ENCODE measurements at regions not wholly inside any gene's neighbourhood (a gene's known extent, or its start where the extent isn't known, plus 50 kb on each side); places are given as distances from the start of the nearest gene placed in this dataset.

DNA sequence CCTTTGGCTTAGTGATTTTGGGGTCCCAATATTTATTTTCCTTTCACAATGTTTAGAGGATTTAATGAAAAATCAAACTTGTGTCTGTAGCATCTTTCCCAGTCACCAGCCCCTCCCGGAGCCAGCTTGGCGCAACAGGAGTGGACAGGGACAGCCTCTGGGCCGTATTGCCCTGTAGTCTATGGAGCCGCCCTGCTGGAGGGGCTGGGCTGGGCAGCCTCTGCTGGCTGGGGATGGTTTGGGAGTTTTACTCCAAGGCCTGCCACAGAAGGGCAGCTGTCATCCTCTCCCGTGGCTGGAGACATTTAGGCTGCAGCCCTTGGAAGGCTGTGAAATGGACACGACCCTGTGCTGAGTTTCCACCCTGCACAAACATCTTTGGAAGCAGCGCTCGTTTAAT, 89.4 kb upstream of the RGMA start:
- DNase-seq (no peak), ATAC-seq (no peak)
- Mint-ChIP-seq H3K9me3 (peaks cover 0 to 8% (median 0%) of the 10 kb centered on the region in 9 donors), H3K36me3 (peaks cover 0 to 5% (median 3%) of the 10 kb centered on the region in 3 donors), H3K4me1 (peaks cover 0 to 3% (median under 1%) of the 10 kb centered on the region in 4 donors), H3K27ac (no peak overlapping the region), H3K27me3 (peaks cover 7 to 23% (median 14%) of the 10 kb centered on the region in 5 donors), H3K4me3 (no peak overlapping the region)
- POLR2A ChIA-PET, result interaction anchor here (0.7 kb wide), 1 partner anchor 27 kb away, joined by 5 read pairs; no protein-coding TSS in a partner anchor

DNA sequence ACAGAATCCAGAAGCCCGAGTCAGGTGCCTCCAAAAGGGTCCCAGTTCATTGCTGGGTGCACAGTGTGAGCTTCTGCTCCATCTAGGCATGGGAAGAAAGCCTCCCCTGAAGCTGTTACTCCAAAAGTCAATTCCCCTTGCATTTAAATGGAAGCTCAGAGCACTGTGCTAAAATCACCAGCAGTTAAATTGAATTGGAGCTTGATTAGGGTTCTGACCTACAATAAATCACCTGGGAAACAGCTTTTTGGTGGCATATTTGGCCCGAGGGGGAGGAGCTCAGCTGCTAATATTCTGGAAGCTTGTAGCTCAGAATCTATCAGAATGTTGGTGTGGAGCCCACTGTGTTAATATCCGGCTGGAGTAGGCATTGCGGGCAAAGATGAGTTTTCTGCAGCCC, 87.1 kb upstream of the RGMA start:
- Mint-ChIP-seq H3K27ac (no peak overlapping the region), H3K4me1 (peaks cover 0 to 3% (median under 1%) of the 10 kb centered on the region in 4 donors), H3K36me3 (peaks cover 0 to 15% (median 3%) of the 10 kb centered on the region in 3 donors), H3K9me3 (peaks cover 0 to 22% (median 3%) of the 10 kb centered on the region in 9 donors), H3K27me3 (peaks cover 12 to 33% (median 25%) of the 10 kb centered on the region in 5 donors), H3K4me3 (no peak overlapping the region)
- ATAC-seq, result no peak
- no peak for DNase-seq
- POLR2A ChIA-PET, result no interaction called here

DNA sequence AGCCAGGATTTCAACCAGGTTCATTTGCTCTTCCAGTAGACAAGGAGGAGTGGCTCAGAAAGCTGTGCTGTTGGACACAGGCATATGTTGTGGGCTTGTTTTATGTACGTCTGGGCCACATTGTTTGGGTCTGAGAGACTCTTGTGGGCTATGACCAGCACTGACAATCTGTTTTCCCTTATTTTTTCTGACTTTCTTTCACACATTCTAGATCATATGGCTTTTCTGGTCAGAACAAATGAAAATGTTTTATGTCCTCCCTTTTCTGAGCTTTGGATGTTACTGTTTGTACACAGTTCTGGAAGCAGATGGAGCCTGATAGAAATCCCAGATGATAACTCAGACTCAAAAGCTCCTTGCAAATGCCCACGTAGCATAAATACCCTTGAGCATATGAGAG, 85.8 kb upstream of the RGMA start:
- H3K27me3 Mint-ChIP-seq, result peaks cover 16 to 40% (median 33%) of the 10 kb centered on the region in 5 donors
- H3K36me3 Mint-ChIP-seq, result peaks cover 0 to 20% (median 3%) of the 10 kb centered on the region in 3 donors
- no peak overlapping the region for H3K27ac Mint-ChIP-seq
- H3K4me1 Mint-ChIP-seq, result peaks cover 0 to 3% (median under 1%) of the 10 kb centered on the region in 4 donors
- ATAC-seq (no peak), DNase-seq (no peak)
- POLR2A ChIA-PET, result no interaction called here
- peaks cover 0 to 22% (median 3%) of the 10 kb centered on the region in 9 donors for H3K9me3 Mint-ChIP-seq
- H3K4me3 Mint-ChIP-seq, result no peak overlapping the region

DNA sequence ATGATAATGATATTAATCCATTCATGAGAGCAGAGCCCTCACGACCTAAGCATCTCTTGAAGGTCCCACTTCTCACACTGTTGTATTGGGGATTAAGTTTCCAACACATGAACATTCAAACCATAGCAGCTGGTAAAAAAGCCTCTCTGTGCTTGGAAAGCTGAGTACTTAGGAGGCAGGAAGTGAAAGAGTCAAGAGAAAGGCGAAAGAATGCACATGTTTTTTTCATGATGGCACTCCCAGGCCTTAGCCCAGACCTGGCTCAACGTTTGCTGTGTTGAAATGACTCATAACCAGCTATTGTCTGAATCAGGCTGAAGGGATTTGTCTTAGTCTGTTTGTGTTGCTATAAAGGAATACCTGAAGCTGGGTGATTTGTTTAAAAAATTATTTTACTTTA, 84.4 kb upstream of the RGMA start:
- POLR2A ChIA-PET, result no interaction called here
- Mint-ChIP-seq H3K4me1 (no peaks in the 10 kb centered on the region), H3K27ac (no peak overlapping the region), H3K36me3 (peaks cover 0 to 20% (median 3%) of the 10 kb centered on the region in 3 donors), H3K27me3 (peaks cover 24 to 47% (median 34%) of the 10 kb centered on the region in 5 donors), H3K9me3 (peaks cover 0 to 22% (median 3%) of the 10 kb centered on the region in 9 donors), H3K4me3 (no peak overlapping the region)
- DNase-seq (no peak), ATAC-seq (no peak)

DNA sequence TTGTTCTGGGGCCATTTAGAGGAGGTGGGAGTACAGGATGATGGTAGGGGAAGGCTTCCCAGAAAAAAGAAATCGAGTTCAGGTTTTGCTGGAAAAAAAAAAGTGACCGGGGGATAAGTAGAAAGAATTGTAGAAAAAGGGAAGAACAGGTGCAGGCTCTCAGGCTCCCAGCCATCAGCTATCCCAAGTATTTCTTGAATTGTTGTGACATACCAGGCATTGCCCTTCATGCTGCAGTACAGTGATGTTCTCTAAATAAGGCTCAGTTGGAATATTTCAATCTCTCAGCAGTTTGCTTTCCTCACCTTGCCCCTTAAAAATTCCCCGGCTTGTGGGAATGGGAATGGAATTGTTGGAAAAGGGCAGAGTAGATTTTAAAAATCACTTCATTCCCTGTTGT, 82.5 kb upstream of the RGMA start:
- DNase-seq, result no peak

DNA sequence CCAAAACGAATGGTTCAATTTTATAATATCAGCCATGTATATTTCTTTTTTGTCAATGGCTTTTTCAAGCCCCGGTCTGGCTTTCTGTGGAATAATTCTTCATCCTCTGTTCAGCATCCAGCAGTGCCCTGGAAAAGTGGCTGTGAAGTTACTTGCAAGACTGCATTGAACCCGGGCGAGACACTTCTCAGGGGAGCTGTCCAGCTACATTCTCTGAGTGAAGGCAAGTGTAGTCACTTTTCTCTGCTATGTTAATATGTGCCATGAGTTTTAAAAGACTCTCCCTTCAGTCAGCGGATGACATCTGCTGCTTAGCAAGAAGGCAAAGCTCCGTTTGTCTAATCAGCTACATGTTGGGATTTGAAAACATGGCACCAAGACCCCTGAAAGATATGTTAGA, 81.3 kb upstream of the RGMA start:
- peaks cover 29 to 44% (median 38%) of the 10 kb centered on the region in 5 donors for H3K27me3 Mint-ChIP-seq
- no peak overlapping the region for H3K27ac Mint-ChIP-seq
- ATAC-seq (no peak), DNase-seq (no peak)
- POLR2A ChIA-PET, result no interaction called here
- H3K4me3 Mint-ChIP-seq, result no peak overlapping the region
- peaks cover 0 to 22% (median 3%) of the 10 kb centered on the region in 9 donors for H3K9me3 Mint-ChIP-seq
- peaks cover 0 to 9% (median 3%) of the 10 kb centered on the region in 4 donors for H3K4me1 Mint-ChIP-seq
- peaks cover 0 to 15% (median 3%) of the 10 kb centered on the region in 3 donors for H3K36me3 Mint-ChIP-seq

More for the DNA sequence above, 82.5 kb upstream of the RGMA start:
- no peak overlapping the region for H3K4me3 Mint-ChIP-seq
- H3K36me3 Mint-ChIP-seq, result peaks cover 0 to 20% (median 3%) of the 10 kb centered on the region in 3 donors
- POLR2A ChIA-PET, result no interaction called here
- ATAC-seq, result no peak
- peaks cover 27 to 52% (median 43%) of the 10 kb centered on the region in 5 donors for H3K27me3 Mint-ChIP-seq
- peaks cover 0 to 22% (median 3%) of the 10 kb centered on the region in 9 donors for H3K9me3 Mint-ChIP-seq
- H3K27ac Mint-ChIP-seq, result no peak overlapping the region
- peaks cover 0 to 8% (median 3%) of the 10 kb centered on the region in 4 donors for H3K4me1 Mint-ChIP-seq

DNA sequence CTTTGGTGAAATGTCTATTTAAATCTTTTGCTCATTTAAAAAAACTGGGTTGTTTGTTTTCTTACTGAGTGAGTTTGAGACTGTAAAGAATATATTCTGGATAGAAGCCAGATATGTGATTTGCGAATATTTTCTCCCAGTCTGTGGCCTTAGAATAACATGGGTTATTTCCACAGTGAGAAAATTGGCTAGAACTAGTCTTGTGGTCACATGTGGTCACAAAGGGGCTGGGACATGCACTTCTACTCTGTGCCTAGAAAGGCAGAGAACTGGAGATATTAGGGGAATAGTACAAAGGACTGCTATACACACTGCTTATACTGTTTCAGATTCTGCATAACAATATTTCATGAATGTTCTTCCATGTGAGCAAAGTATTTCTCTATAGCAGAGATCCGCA, 79.9 kb upstream of the RGMA start:
- peaks cover 0 to 9% (median 3%) of the 10 kb centered on the region in 4 donors for H3K4me1 Mint-ChIP-seq
- DNase-seq (no peak), ATAC-seq (no peak)
- peaks cover 27 to 35% (median 29%) of the 10 kb centered on the region in 5 donors for H3K27me3 Mint-ChIP-seq
- H3K9me3 Mint-ChIP-seq, result peaks cover 0 to 16% (median 3%) of the 10 kb centered on the region in 9 donors
- POLR2A ChIA-PET, result no interaction called here
- H3K27ac Mint-ChIP-seq, result no peak overlapping the region
- no peak overlapping the region for H3K4me3 Mint-ChIP-seq
- H3K36me3 Mint-ChIP-seq, result peaks cover 0 to 15% (median 0%) of the 10 kb centered on the region in 3 donors

DNA sequence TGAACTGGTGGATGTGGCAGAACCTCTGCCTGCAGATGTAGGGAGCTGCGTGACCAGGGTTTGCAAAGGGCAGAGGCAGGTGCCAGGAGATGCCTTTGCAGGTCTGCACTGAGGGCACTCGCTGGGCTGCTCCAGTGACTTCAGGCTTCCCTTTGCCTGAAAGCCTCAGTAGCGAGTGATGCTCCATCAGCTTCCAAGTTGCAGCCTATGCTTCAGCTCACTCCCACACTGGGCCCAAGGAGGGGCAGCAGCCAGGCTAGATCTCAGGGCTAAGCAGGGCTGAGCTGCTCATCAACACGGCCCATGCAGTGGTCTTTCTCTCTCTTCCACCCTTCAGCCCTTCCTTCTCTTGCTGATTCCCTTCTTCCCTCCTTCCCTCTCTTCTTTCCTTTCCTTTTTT, 78.3 kb upstream of the RGMA start:
- H3K9me3 Mint-ChIP-seq, result peaks cover 0 to 6% (median 0%) of the 10 kb centered on the region in 9 donors
- peaks cover 27 to 32% (median 27%) of the 10 kb centered on the region in 5 donors for H3K27me3 Mint-ChIP-seq
- ATAC-seq (no peak), DNase-seq (no peak)
- peaks cover 0 to 9% (median 0%) of the 10 kb centered on the region in 3 donors for H3K36me3 Mint-ChIP-seq
- H3K4me3 Mint-ChIP-seq, result no peak overlapping the region
- H3K4me1 Mint-ChIP-seq, result peaks cover 0 to 9% (median 3%) of the 10 kb centered on the region in 4 donors
- POLR2A ChIA-PET, result no interaction called here
- H3K27ac Mint-ChIP-seq, result no peak overlapping the region

DNA sequence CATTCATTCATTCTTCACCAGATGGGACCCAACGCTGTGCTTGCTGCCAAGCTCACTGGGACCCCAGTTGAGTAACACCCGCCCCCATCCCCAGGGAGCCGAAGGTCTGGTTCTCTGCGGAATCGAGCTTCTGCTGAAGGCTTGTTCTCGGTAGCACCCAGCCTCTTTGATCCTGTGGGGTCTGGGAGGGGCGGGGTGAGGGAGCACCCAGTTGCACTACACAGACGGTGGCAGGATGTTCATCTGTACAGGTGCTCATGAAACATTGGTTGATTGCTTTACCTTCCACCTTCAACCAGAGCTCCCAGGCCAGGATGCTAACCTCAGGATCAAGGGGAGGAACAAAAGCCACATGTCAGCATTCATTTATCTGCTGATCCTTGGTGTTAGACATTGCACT, 77.7 kb upstream of the RGMA start:
- H3K27ac Mint-ChIP-seq, result no peak overlapping the region
- H3K4me1 Mint-ChIP-seq, result peaks cover 0 to 9% (median 3%) of the 10 kb centered on the region in 4 donors
- DNase-seq, result peak in 1 of 10 donors; percentile 7
- ATAC-seq, result no peak
- H3K36me3 Mint-ChIP-seq, result peaks cover 0 to 9% (median 0%) of the 10 kb centered on the region in 3 donors
- peaks cover 0 to 6% (median 0%) of the 10 kb centered on the region in 9 donors for H3K9me3 Mint-ChIP-seq
- peaks cover 26 to 30% (median 28%) of the 10 kb centered on the region in 5 donors for H3K27me3 Mint-ChIP-seq
- POLR2A ChIA-PET, result no interaction called here
- no peak overlapping the region for H3K4me3 Mint-ChIP-seq

DNA sequence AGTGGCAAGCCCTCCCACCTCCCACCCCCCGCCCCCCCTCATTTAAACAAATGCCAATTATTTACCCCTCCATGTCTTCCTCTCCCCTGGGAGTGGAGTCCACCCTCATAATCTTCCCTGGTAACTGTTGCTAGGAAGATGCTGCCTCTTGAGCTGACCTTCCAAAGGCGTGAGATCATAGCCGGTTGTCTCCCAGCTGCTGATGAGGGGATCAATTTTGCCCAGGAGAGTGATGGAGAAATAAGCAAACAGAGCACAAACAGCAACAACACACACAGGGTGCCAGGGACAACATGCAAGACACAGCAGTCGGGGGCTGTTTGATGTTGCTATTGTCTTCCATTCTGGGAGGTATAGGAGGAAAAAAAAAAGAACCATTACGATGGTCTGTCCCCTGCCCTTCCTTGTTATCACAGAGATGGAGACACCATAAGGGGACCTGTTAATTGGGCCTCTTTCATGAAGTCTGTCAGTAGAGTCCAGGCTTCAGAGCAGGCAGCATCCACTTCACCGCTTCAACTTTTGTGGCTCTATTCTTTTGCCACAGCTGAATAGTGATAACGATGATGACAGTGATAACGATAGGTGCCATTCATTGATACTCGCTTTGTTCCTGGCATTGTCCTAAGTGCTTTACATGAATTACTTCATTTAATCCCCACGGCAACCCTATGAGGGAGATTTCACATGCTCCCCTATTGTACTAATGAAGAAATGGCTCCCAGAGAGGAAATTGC, 76.9 kb upstream of the RGMA start:
- Mint-ChIP-seq H3K4me3 (no peak overlapping the region), H3K9me3 (no peaks in the 10 kb centered on the region), H3K36me3 (peaks cover 0 to 5% (median 0%) of the 10 kb centered on the region in 3 donors), H3K4me1 (peaks cover 0 to 9% (median 3%) of the 10 kb centered on the region in 4 donors), H3K27ac (peak overlapping the region in 1 of 10 donors; percentile 9), H3K27me3 (peaks cover 18 to 23% (median 21%) of the 10 kb centered on the region in 5 donors)
- ATAC-seq (no peak), DNase-seq (no peak)
- POLR2A ChIA-PET, result no interaction called here

DNA sequence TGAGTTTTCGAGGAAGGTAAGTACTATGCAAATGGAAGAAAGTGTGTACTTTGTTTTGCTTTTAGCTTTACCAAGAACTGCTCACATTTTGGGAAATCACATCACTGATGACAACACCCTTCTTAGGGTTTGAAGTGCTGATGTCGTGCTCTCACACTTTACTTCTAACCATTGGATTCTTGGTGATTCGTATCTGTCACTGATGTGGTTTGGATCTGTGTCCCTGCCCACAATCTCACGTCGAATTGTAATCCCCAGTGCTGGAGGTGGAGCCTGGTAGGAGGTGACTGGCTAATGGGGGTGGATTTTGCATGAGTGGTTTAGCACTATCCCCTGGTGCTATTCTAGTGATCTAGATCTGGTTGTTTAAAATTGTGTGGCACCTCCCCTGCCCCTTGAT, 75.4 kb upstream of the RGMA start:
- no peak for DNase-seq
- peaks cover 11 to 22% (median 15%) of the 10 kb centered on the region in 5 donors for H3K27me3 Mint-ChIP-seq
- H3K4me3 Mint-ChIP-seq, result no peak overlapping the region
- H3K36me3 Mint-ChIP-seq, result no peaks in the 10 kb centered on the region
- no peak overlapping the region for H3K27ac Mint-ChIP-seq
- no peaks in the 10 kb centered on the region for H3K9me3 Mint-ChIP-seq
- peaks cover 0 to 9% (median 3%) of the 10 kb centered on the region in 4 donors for H3K4me1 Mint-ChIP-seq
- POLR2A ChIA-PET, result no interaction called here
- no peak for ATAC-seq

DNA sequence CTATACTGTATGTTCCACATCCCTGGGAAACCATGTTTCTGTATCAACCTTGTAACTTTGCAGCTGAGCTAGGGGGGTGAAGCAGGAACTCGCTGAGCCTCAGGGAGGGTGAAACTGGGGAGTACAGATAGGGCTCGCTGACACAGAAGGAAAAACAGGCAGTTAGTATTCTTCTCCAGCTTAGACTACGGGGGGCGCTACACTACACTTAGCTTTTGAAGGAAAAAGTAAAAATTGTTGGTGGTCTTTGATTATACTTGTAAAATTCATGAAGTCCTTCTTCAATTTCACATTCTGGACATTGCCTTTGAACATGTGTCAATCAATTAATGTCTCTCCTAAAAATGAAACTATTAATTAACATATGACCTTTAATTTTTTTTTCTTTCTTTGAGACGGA, 73.5 kb upstream of the RGMA start:
- POLR2A ChIA-PET, result no interaction called here
- ATAC-seq, result no peak
- Mint-ChIP-seq H3K4me3 (no peak overlapping the region), H3K27ac (no peak overlapping the region), H3K36me3 (no peaks in the 10 kb centered on the region), H3K9me3 (no peaks in the 10 kb centered on the region), H3K27me3 (peaks cover 0 to 12% (median 7%) of the 10 kb centered on the region in 5 donors), H3K4me1 (peaks cover 0 to 7% (median 3%) of the 10 kb centered on the region in 4 donors)
- DNase-seq, result no peak

DNA sequence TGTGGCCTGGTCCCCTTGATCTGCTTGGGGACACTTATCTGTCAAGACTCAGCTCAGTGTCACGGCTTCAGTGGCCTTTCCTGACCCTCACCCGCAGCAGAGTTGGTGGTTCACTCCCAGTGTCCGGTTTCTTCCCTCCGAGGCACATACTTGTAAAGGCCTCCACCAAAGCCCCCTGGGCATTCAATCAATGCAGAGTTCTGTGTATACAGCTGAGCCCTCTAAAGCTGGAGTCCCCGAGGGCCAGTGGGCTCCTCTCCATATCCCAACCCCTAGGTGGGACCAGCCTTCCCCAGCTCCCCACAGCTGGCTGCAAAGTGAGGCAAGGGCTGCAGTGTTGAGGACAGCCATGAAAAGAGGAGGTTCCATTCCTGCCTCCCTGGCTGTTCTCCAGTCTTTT, 70.9 kb upstream of the RGMA start:
- Mint-ChIP-seq H3K27me3 (peaks cover 0 to 8% (median 1%) of the 10 kb centered on the region in 5 donors), H3K27ac (no peak overlapping the region), H3K4me1 (peaks cover 0 to 2% (median 0%) of the 10 kb centered on the region in 4 donors), H3K36me3 (peaks cover 0 to 4% (median 0%) of the 10 kb centered on the region in 3 donors), H3K9me3 (peaks cover 0 to 8% (median 2%) of the 10 kb centered on the region in 9 donors), H3K4me3 (no peak overlapping the region)
- DNase-seq (no peak), ATAC-seq (no peak)
- POLR2A ChIA-PET, result no interaction called here

Measured in naive thymus-derived CD8-positive, alpha-beta T cell (primary cell).